ENCODE measurements at regions not wholly inside any gene's neighbourhood (a gene's known extent, or its start where the extent isn't known, plus 50 kb on each side); places are given as distances from the start of the nearest gene placed in this dataset.

DNA sequence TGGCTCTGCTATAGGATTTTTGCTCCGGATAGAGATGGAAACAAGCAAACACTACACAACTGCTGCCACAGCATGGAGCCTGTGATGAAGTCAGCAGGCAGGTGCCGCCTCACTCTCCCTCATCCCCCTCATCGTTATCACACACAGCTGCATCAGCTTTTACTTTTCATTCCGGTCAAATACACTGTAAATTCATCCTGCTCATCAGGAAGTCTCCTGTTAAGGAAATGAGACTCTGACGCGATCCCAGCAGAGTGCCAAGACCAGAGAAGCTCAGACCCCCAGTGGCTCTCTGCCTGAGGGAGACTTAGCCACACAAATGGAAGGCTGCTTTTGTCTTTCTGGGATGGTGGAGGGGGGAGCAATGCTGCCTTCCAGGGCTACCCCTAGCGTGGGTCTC is 270.2 kb downstream of the ELAVL2 start:
- ChIA-PET POLR2A (no interaction called here), CTCF (no interaction called here)
- Histone ChIP-seq H3K4me3 (ENCODE audit: low read depth, low read length) (no peak overlapping the region), H3K36me3 (ENCODE audit: control insufficient read depth, insufficient read depth, low read length) (no peaks in the 10 kb centered on the region), H3K27me3 (ENCODE audit: control insufficient read depth, insufficient read depth, low read length) (no peaks in the 10 kb centered on the region)
- TF ChIP-seq, protein P1, sequence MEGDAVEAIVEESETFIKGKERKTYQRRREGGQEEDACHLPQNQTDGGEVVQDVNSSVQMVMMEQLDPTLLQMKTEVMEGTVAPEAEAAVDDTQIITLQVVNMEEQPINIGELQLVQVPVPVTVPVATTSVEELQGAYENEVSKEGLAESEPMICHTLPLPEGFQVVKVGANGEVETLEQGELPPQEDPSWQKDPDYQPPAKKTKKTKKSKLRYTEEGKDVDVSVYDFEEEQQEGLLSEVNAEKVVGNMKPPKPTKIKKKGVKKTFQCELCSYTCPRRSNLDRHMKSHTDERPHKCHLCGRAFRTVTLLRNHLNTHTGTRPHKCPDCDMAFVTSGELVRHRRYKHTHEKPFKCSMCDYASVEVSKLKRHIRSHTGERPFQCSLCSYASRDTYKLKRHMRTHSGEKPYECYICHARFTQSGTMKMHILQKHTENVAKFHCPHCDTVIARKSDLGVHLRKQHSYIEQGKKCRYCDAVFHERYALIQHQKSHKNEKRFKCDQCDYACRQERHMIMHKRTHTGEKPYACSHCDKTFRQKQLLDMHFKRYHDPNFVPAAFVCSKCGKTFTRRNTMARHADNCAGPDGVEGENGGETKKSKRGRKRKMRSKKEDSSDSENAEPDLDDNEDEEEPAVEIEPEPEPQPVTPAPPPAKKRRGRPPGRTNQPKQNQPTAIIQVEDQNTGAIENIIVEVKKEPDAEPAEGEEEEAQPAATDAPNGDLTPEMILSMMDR (IDR thresholded peaks at IDR 0.05; ENCODE audit: insufficient read depth, low read depth, low read length), result no peak
- no peak for DNase-seq (ENCODE audit: low read depth)

DNA sequence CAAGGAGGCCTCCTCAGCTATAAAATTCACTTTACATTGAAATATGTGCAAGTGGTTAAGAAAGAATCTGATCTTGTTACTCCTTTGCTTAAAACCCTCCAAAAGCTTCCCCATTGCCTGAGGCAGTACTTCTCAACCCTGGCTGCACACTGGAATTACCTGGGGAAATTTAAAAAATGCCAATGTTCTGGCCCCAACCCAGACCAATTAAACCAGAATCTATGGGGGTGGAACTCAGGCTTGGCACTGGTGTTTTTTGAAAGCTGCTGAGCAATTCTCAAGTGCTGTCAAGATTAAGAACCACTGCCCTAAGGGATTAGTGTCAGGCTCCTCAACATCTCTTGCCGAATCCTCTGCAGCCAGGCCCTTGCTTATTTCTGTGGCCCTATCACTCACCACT is 269.6 kb downstream of the ELAVL2 start:
- POLR2A ChIA-PET, result no interaction called here
- CTCF ChIA-PET, result no interaction called here
- H3K27me3 ChIP-seq (ENCODE audit: control insufficient read depth, insufficient read depth, low read length), result no peaks in the 10 kb centered on the region
- no peak overlapping the region for H3K4me3 ChIP-seq (ENCODE audit: low read depth, low read length)
- no peak for DNase-seq (ENCODE audit: low read depth)
- TF ChIP-seq, protein P1 (IDR thresholded peaks at IDR 0.05; ENCODE audit: insufficient read depth, low read depth, low read length), result no peak
- no peaks in the 10 kb centered on the region for H3K36me3 ChIP-seq (ENCODE audit: control insufficient read depth, insufficient read depth, low read length)

DNA sequence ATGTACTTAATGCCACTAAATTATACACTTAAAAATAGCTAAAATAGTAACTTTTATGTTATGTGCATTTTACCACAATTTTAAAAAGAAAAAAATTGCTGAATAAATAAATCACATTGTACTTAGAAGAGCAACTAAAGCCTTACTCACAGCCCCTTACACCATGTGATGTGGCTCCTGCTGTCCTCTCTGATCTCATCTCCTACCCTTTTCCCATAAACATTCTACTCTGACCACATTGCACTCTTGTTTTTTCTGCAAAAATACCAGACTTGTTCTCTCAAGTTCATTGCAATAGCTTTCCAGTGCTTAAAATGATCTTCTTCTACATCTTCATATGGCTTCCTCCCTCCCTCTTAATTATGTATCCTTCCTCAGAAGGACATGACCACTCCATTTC is 268.4 kb downstream of the ELAVL2 start:
- no peaks in the 10 kb centered on the region for H3K36me3 ChIP-seq (ENCODE audit: control insufficient read depth, insufficient read depth, low read length)
- no peaks in the 10 kb centered on the region for H3K27me3 ChIP-seq (ENCODE audit: control insufficient read depth, insufficient read depth, low read length)
- TF ChIP-seq, protein P1 (IDR thresholded peaks at IDR 0.05; ENCODE audit: insufficient read depth, low read depth, low read length), result no peak
- ChIA-PET POLR2A (no interaction called here), CTCF (no interaction called here)
- no peak overlapping the region for H3K4me3 ChIP-seq (ENCODE audit: low read depth, low read length)
- no peak for DNase-seq (ENCODE audit: low read depth)

DNA sequence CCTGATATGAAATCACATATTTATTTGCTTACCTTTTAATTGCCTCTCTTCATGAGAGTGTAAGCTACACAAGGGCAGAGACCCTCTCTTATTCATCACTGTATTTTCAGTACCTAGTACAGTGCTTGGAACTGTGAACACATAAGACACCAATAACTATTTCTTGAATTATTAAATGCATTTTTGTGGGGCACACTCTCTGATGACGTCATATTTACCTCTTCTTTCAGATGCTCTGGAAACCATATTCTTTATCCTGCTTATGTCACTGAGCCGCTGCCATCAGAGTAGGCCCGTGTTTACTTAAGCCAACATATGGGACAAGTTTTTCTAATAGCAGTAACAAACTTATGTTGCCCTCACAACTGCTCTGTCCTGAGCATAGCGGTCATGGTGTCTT is 266.5 kb downstream of the ELAVL2 start:
- Histone ChIP-seq H3K36me3 (ENCODE audit: control insufficient read depth, insufficient read depth, low read length) (no peaks in the 10 kb centered on the region), H3K4me3 (ENCODE audit: low read depth, low read length) (no peak overlapping the region), H3K27me3 (ENCODE audit: control insufficient read depth, insufficient read depth, low read length) (no peaks in the 10 kb centered on the region)
- POLR2A ChIA-PET, result no interaction called here
- no peak for DNase-seq (ENCODE audit: low read depth)
- CTCF ChIA-PET, result no interaction called here
- TF ChIP-seq, protein P1 (IDR thresholded peaks at IDR 0.05; ENCODE audit: insufficient read depth, low read depth, low read length), result no peak

DNA sequence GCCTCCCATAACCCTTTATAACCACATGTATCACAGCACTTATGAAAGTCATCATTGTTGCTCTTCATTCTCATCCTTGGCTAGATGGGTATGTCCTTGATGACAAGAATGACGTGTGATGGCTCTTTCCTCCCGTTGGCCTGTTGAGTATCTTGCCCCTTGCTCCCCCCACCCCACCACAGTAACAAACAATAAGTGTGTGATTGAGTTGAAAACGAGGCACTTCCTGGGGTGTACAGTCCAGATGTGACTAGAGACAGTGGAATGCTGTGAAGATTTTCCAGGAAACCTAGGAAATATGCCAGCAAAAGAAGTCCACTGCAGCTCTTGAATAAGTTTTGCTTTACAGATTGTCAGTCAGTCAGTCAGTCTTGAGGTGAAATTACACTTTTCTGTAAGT is 262.5 kb downstream of the ELAVL2 start:
- Histone ChIP-seq H3K36me3 (ENCODE audit: control insufficient read depth, insufficient read depth, low read length) (no peaks in the 10 kb centered on the region), H3K27me3 (ENCODE audit: control insufficient read depth, insufficient read depth, low read length) (no peaks in the 10 kb centered on the region), H3K4me3 (ENCODE audit: low read depth, low read length) (no peak overlapping the region)
- TF ChIP-seq, protein P1 (IDR thresholded peaks at IDR 0.05; ENCODE audit: insufficient read depth, low read depth, low read length), result no peak
- DNase-seq (ENCODE audit: low read depth), result no peak
- ChIA-PET POLR2A (no interaction called here), CTCF (no interaction called here)
